ENCODE measurements at regions not wholly inside any gene's neighbourhood (a gene's known extent, or its start where the extent isn't known, plus 50 kb on each side); places are given as distances from the start of the nearest gene placed in this dataset.
"Not testable (repeated sequence)": the region's sequence is repeated elsewhere in the genome, so short reads cannot be mapped to it uniquely, and the experiment has no call there.

GRCh38 chr10:21413680-21414079, 111.8 kb downstream of the SKIDA1 start:
- no peak for DNase-seq (ENCODE audit: extremely low read depth in 1 of 11, low read depth in 9 of 11, low spot score in 4 of 11)

- no peak for DNase-seq (ENCODE audit: extremely low read depth in 1 of 11, low read depth in 9 of 11, low spot score in 4 of 11)
Observed at GRCh38 chr10:21413268-21413667, 112.2 kb downstream of the SKIDA1 start.

GRCh38 chr10:21406595-21407193, 118.8 kb downstream of the SKIDA1 start:
- no peak for DNase-seq (ENCODE audit: extremely low read depth in 1 of 11, low read depth in 9 of 11, low spot score in 4 of 11)

GRCh38 chr10:21405981-21406380, 119.5 kb downstream of the SKIDA1 start:
- DNase-seq (ENCODE audit: extremely low read depth in 1 of 11, low read depth in 9 of 11, low spot score in 4 of 11): no peak

- DNase-seq (ENCODE audit: extremely low read depth in 1 of 11, low read depth in 9 of 11, low spot score in 4 of 11): no peak
Observed at GRCh38 chr10:21403256-21404015, 122.0 kb downstream of the SKIDA1 start.

- DNase-seq (ENCODE audit: extremely low read depth in 1 of 11, low read depth in 9 of 11, low spot score in 4 of 11): peak in 1 of 11 donors; percentile 46
Observed at GRCh38 chr10:21402606-21403083, 122.8 kb downstream of the SKIDA1 start.

GRCh38 chr10:21401196-21401595, 124.3 kb downstream of the SKIDA1 start:
- DNase-seq (ENCODE audit: extremely low read depth in 1 of 11, low read depth in 9 of 11, low spot score in 4 of 11): no peak

- peak in 7 of 11 donors; percentile 40 to 70 (median 60) for DNase-seq (ENCODE audit: extremely low read depth in 1 of 11, low read depth in 9 of 11, low spot score in 4 of 11)
Observed at GRCh38 chr10:21399392-21400035, 126.0 kb downstream of the SKIDA1 start.

- no peak for DNase-seq (ENCODE audit: extremely low read depth in 1 of 11, low read depth in 9 of 11, low spot score in 4 of 11)
Observed at GRCh38 chr10:21398563-21399231, 126.8 kb downstream of the SKIDA1 start.

GRCh38 chr10:21396889-21397288, 128.6 kb downstream of the SKIDA1 start:
- DNase-seq (ENCODE audit: extremely low read depth in 1 of 11, low read depth in 9 of 11, low spot score in 4 of 11): peak in 1 of 11 donors; percentile 37

- DNase-seq (ENCODE audit: extremely low read depth in 1 of 11, low read depth in 9 of 11, low spot score in 4 of 11): no peak
Observed at GRCh38 chr10:21393931-21394330, 131.6 kb downstream of the SKIDA1 start.

GRCh38 chr10:21388589-21388988, 136.9 kb downstream of the SKIDA1 start:
- DNase-seq (ENCODE audit: extremely low read depth in 1 of 11, low read depth in 9 of 11, low spot score in 4 of 11): no peak

- DNase-seq (ENCODE audit: extremely low read depth in 1 of 11, low read depth in 9 of 11, low spot score in 4 of 11): no peak
Observed at GRCh38 chr10:21387868-21388267, 137.6 kb downstream of the SKIDA1 start.

GRCh38 chr10:21385996-21386585, 139.4 kb downstream of the SKIDA1 start:
- DNase-seq (ENCODE audit: extremely low read depth in 1 of 11, low read depth in 9 of 11, low spot score in 4 of 11): no peak

GRCh38 chr10:21385536-21385935, 139.9 kb downstream of the SKIDA1 start:
- no peak for DNase-seq (ENCODE audit: extremely low read depth in 1 of 11, low read depth in 9 of 11, low spot score in 4 of 11)

- DNase-seq (ENCODE audit: extremely low read depth in 1 of 11, low read depth in 9 of 11, low spot score in 4 of 11): no peak
Observed at GRCh38 chr10:21379143-21379542, 146.3 kb downstream of the SKIDA1 start.

GRCh38 chr10:21375274-21375673, 150.2 kb downstream of the SKIDA1 start:
- DNase-seq (ENCODE audit: extremely low read depth in 1 of 11, low read depth in 9 of 11, low spot score in 4 of 11): not testable (repeated sequence)

GRCh38 chr10:21373881-21374280, 151.6 kb downstream of the SKIDA1 start:
- not testable (repeated sequence) for DNase-seq (ENCODE audit: extremely low read depth in 1 of 11, low read depth in 9 of 11, low spot score in 4 of 11)
